Inflammatory macrophage (primary cell): ENCODE measurements at regions not wholly inside any gene's neighbourhood (a gene's known extent, or its start where the extent isn't known, plus 50 kb on each side); places are given as distances from the start of the nearest gene placed in this dataset.

Source experiments
- DNase-seq, 2 donors: peaks; one replicate each; pipeline ENCODE4 v3.0.0-alpha.2; 2020 to 2022

DNA sequence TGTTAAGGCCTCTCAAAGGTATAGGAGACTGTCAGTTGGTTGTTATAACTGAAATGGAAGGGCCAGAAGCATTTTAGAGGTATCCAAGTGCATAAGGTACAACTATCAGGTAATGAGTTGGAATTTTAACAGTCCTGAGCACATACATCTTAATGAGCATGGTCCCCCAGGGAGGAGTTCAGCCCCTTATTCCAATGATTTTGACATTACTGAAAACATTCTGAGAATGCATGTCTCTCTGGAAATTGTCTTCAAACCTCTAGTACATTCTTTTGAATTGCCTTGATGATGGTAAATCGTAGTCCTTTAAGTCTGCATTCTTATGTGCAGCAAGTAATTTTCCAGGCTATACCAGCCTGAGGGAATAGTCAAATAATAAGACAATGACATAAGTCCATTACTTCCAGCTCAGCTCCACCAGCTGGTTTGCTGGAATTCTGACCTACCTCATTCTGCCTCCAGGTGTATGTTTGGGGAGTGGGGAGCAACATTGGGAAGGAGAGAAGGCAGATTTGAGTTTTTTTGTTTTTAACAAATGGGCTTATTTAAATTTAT is 239.2 kb downstream of the MSRB3 start:
- no peak for DNase-seq

DNA sequence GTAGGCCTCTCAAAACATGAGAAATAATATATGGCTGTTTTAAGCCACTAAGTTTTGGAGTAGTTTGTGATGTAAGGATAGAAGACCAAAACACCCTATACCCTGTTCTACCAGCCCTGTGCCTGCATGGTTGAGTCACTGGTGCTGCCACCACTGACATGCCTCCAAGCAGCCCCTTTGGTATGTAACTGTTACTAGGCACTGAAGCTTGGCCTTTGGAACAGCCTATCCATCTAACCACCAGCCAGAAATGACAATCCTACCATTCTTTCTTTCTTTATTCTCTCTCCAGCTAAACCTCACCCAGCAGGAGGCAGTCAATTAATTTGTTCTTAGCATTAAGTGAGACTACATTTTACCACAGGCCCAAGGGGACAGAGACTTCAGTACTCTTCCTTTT is 240.3 kb downstream of the MSRB3 start:
- no peak for DNase-seq

DNA sequence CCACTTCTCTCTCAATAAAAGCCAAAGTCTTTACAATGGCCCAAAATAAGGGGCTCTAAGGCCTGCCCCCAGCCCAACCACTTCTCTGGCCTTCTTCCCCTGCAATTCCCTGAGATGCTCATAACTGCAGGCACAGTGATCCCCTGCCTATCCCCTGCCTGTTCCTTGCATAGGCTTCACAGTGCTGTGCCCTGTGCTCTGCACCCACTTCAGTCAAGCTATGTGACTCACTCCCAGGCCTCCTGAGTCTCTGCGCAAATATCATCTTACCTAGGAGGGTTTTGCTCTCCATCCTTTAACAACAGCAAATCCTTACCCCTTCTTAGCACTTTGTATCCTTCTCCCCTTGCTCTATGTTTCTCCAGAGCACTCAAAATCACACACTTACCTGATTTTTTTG is 242.2 kb downstream of the MSRB3 start:
- DNase-seq, result no peak

DNA sequence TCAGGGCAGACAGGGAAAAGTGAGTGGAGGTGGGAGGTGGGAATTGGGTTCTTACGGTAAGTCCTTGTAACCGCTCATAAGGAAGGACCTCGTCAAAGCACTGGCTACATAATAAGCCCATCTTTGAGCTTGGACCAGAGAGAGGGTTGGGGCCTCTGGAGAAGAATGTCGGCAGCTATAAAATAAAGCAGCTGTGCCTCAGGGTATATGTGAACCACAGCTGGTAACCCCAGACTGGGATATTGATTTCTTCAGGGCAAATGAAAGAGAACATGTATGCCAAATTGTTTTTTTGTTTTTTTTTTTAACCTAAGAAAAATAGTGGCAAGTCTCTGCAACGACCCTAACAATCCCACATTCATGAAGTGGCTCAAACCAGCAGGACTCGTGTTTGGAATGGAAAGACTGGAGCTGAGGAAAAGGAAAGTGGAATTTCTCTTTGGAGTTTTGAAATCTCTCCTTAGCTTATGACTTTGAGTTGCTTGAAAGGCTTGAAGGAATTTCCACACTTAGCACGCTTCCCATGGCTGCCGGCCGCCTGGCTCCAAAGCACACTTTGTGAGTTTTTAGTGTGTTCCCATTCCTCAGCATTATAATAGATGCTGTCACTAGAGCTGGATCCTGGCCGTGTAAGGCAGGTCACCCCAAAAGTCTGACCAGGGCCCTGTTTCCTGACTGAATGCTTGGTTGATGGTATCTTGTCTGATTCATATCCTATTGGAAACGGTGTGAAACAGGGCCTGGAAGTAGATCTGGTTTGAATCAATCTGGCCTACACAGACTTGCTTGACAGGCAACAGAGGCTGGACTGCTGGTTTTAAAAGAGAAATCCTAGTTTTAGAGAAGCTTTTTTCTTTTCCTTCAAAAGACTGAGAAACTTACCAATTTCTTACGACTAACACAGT is 244.7 kb downstream of the MSRB3 start:
- no peak for DNase-seq

DNA sequence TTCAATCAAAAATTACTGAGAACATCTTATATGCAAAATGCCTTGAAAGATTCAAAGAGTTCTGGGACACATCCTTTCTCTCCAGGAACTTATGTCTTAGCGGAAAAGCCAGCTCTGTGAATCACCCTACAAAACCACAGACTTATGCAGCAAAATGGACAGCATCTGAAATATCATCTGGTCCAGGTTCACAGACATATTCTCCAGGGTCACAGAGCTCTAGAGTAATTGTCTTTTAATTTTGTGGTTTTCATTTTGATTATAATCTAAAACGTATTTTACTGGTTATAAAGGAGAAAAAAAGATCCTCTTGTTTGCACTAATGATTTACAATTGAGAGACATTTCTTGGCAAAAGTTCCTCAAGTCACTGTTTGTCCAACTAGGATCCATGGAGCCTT is 246.2 kb downstream of the MSRB3 start:
- no peak for DNase-seq

DNA sequence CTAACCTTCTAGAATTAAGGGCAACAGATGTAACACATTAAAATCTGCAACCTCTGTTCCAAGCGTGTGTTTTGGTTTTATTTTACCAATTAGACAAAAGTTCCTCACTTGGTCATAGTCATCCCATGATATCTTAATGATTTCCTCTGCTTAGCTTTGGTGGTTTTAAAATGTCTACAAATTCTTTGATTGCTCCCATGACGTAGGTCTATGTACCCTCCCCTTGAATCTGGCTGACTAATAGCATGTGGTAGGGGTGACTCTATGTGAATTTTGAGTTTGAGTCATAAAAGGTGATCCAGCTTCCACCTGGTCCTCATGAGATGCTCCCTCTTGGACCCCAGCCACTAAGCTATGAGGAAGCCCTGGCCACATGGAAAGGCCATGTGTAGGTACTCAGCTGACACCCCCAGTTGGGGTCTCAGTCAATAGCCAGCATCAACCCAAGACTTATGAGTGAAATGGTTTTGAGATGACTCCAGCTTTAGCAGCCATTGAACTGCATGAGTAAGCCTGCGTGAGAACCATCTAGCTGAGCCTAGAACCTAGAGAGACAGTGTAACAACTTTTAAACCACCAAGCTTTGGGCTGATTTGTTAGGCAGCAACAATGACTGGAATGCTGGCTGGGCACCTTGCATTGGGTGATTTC is 247.1 kb downstream of the MSRB3 start:
- no peak for DNase-seq

DNA sequence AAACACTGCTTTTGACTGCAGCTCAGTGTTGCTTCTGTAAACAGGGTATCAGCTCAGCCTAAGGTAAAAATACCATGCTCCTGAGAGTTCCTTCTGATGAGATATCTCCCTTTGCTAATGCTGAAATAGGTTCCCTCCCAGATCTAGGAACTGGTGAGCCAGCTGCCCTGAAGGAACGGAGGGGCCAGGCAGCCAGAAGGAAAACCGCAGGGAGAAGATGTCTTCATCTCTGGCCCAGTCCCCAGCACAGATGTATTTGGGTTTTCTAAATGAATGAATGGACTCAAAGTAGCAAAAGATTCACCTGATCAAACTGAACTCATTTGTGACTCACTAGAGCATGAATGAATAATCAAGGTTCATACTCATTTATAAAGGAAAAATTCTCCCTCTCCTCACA is 247.8 kb downstream of the MSRB3 start:
- no peak for DNase-seq

DNA sequence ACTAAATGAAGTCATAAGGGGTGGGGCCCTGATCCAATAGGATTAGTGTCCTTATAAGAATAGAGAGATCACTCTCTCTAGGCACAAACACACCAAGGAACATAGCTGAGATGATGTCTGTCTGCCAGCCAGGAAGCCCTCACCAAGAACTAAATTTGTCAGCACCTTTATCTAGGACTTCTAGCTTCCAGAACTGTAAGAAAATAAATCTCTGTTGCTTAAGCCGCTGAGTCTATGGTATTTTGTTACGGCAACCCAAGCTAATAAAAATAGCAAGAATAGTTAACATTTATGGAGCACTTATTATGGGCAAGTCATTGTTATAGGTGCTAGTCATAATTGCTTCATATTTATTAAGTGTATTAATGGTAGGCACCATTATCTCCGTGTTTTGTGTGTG is 249.6 kb downstream of the MSRB3 start:
- DNase-seq, result no peak

DNA sequence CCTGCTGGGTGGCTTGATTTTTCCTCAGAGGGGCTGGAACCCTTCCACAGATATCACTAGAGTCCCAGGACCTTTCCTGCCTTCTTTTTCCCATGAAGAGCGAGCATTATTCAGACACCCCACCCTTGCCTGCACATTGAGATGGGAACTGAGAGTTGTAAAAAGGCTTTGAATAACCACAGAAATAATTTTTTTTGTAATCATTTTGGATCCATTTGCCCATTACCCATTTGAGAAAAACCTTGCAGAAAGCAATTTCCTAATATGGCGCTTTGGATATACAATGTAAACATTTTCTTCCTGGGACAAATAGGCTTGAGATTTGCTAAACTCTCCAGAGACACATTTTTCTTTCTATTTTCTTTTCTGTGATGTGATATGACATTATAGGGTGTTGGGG is 250.6 kb downstream of the MSRB3 start:
- no peak for DNase-seq

DNA sequence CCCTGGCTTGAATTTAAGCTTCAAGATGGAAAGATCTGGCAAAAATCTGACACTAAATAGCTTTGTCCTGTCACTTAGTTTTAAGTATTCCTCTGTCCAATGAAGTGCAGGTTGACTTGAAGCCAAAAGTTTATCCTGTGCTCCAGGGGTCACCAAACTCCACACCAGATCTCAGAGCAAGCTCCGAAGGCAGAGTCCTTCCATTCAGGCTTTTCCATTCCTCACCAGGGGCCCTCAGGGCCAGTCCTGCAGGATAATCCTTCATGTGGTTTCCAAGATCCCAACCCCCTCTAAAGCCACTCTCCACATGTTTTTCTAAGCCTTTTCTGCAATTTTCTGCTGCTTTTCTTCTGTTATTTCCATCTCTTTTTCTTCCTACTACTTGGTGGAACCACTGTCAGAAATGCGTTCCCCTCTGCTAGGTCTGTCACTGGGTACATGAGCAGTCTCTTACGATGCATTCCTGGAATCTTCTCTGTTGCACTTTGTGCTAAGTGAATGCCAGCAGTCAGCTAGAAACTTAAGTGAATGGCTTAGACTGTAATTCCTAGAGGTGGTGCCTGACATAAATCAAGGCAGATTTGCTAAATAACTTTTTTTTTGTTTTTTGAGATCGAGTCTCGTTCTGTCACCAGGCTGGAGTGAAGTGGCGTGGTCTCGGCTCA is 251.4 kb downstream of the MSRB3 start:
- no peak for DNase-seq

DNA sequence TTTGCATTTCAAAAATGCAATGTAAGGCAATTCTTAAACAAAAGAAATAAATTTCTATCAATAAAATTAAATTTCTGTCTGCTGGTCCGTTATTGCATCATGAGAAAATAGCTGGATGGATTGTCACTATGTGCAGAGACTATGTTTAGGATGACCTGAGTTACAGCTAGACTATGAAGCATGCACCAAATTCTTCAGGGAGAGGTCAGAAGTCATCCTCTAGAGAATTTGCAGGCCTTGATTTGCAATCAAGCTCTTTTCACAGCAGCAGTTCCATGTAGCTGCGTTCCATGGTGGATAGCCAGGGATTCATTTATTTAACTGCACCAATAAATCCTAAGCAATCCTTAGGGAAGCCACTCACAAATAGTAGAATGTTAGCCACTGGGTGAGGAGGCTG is 253.7 kb downstream of the MSRB3 start:
- no peak for DNase-seq

DNA sequence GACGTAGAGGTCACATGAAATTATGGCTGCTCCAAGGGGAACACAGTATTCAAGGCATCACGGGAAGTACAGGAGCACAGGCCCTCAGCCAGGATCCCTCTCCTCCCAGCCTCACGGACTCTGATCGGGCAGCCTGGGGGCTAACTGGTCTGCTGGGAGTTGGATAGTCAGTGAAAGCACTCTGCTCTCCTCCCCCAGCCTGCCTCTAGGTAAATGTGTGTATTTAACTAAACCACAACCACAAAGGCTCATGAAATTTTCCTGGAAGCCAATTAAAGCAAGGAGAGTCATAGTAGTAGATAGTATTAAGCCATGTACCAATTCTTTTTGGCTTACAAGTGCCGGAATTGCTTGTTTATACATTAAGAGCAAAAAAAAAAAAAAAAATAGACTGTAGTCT is 254.3 kb downstream of the MSRB3 start:
- DNase-seq, result no peak

DNA sequence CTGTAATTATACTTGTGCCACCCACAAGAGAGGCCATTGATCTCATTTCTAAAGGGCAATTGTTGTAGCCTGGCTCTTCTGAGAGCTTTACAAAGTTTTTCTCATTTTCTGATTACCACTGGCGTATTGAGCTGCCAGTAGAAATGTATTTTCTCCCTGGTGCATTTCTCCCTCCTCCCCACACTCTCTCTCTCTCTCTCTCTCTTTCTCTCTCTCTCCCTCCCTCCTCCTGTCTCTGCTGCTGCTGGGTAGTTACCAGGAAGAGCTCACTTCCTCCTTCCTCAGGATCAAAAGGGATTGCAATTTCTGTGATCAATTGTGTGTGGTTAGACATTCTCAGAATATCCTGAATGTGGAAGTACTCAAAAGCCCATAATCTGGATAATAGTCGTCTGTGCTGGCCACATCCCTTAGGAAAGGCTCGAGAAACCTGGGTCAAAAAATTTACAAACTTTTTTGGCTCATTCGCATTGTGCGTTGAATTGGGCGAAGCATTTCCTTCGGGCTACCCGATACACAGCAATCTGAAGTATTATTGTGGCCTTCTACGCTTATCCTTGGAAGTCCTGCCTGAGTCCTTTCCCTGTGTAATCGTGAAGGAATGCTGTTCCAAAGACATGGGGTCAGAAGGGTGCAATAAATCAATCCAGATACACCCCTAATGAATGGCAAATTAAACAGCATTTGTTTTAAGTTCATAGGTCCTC is 254.8 kb downstream of the MSRB3 start:
- no peak for DNase-seq

DNA sequence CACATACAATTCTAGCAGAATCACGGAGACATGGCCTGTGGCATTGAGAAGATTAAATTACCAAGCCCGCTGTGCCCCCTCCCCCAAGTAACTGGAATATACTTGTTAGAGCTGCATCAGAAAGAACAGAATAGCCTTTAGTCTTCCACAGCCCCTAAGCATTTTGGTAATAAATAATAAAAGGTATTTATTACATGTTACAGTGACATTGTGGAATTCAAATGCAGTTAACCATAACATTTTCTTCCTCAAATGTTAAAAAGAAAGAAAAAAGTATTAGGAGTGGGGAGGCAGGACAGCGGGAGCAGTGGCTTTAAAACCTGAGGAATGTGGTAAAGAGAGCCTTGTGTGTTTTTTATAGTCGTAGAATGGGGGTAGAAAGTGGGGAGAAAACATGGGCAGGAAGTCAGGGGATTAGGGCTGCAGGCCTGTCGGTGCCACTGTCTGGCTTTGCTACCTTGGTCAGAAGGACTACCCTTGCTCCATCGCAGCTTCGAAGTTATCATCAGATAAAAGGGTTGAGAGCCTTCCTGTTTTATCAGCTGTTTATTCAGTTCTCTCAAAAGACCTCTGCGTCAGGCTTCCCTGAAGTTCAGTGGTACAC is 255.9 kb downstream of the MSRB3 start:
- no peak for DNase-seq

DNA sequence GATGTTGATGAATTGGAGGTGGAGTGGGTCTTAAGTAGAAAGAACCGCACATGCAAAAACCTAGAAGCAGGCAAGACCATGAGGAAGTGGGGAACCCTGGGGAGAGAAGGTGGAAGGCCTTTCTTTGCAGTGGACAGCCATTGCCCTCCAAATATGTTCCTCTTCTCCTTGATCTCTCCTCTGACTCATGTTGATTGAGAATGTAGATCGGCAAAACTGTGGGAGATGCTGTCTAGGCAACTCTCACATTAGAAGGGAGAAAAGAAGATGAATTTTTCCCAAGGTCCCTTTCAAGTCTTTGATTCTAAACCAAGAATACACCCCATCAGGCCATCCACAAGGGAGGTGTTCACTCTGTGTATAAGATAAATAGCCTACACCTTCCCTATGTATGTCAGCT is 257.5 kb downstream of the MSRB3 start:
- no peak for DNase-seq

DNA sequence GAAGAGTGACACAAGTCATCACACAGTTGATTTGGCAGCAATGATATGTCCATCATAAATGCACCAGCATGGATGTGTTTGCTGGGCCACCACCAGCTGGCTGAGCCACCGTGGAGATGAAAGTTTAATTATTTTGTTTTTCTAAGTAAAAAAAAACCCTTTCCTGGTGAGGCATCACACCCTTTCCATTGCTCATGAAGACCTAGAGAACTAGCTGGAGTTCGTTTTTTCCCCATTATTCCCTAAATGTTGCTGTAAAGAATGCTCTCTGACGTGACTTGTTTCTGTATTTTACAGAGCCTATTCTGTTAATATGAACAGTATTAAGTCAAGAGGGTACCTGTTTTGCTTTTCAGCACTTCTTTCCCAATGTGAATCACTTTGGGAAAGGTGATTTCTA is 257.9 kb downstream of the MSRB3 start:
- DNase-seq, result no peak

DNA sequence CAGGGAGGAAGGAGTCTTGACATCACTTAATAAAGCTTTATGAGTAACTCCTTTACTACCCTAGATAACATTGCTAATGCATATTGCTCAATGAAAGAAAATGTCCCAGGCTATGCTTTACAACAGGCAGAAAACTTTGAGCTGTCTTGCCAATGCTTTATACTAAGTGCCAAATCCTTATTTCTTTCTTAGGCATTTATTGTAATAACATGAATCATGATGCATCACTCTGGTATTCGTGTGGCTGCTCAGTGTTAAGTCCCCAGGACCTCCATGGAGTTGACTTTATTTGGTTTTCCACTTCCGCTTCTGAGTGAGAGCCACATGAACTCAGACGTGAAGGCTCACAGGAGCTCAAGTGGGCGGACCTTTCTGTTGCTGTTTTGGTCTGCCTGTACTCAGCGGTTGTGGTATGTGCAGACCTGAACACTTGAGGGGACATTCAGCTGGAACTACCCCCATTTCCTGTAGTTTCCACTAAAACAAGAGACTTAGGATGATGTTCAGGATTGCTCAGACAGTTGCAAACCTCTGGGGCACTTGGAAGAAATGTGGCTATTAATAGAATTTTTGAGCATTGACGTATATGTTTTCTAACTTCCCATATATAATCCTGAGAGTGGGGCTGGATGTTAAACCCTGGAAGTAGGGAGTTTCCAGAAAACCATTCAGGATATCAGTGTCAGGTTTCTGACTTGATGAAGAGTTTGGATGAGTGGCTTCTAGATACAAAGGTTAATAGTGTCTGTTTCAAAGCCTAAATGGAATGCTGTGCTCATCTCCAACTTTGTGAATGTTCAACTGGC is 258.6 kb downstream of the MSRB3 start:
- DNase-seq, result no peak

DNA sequence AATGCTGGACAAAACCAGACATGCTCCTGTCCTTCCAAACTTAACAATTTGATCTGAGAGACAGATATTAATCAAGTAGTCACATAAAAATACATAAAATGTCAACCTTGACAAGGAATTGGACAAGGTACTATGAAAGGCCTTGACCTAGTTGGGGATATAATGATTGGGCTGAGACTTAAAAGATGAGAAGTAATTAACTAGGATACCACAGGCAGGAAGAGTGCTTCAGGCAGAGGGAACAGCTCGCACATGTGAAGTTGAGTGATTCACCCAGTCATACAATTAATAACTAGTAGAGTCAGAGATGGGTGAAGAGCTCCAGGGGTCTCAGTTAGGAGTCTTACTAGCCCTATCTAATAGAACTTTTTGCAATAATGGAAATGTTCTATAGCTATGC is 259.5 kb downstream of the MSRB3 start:
- DNase-seq, result no peak

DNA sequence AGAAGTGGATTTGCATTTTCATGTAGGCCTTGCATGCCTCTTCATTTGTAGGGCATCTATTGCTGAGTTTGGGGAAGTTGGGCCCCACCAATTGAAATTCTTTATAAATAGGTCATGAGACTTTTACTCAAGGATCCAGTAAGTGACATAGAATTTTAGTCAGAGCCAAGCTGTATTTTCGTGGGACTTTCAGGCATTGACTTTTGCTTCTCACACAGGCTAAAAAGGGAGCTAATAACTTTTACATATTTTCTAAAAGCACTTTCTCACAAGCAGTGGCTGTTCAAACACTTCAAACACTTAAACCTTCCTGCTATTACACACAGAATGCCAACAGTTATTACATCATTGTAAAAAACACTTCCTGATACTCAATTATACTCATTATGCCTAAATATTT is 260.5 kb downstream of the MSRB3 start:
- no peak for DNase-seq

DNA sequence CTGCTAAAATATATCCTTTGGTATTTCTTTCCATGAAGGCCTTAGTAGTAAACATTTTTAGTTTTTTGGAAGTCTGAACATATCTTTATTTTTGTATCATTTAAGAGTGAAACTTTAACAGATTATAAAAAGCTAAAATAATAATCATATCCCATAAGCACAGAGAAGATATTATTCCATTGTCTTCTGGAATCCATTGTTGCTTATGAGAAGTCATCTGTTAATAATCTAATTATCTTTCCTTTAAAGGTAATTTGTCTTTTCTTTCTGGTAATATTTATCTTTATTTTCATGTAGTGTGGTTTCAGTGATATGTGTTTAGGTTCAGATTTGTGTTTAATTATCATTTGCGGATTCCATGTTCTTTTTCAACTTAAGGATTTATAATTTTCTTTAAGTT is 261.7 kb downstream of the MSRB3 start:
- DNase-seq, result no peak

DNA sequence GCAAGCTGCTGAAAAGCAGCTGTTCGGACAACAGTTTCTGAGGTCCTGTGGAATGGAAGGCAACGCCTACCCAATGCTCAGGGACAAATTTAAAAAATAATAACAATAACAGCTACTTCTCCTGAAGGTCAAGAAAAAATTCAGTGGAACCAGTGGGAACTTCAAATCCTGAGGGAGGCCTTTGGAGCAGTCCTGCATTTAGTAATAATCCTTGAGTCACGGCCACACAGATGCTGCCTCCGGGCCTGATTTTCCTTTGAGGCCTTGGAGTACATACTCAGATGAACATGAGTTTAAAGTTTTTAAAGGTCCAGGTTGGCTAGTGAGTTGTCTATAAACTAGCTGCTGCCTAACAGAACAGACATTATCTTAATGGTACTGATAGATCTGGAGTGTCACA is 268.0 kb downstream of the MSRB3 start:
- DNase-seq, result no peak
